ENCODE measurements at regions not wholly inside any gene's neighbourhood (a gene's known extent, or its start where the extent isn't known, plus 50 kb on each side); places are given as distances from the start of the nearest gene placed in this dataset.
"Not testable (repeated sequence)": the region's sequence is repeated elsewhere in the genome, so short reads cannot be mapped to it uniquely, and the experiment has no call there.

DNA sequence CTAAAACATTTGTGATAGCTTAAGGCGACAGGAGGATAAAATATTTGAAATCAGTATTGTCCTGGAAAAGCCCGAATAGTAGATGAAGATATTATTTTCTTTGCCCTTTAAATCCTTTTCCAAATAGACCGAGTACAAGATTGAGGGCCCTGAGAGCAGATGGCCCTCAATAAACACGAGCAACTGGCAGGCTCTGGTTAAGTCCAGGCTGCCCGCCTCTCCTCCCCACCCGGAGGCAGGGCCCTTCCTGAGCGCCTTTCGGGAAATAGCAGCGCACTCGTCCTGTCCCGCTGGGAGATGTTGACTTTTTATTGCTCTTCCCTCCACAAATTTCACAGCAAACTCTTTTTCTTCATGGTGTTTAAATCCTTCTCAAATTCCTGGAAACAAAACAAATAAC is 50.8 kb upstream of the MAX start:
- DNase-seq = no peak

DNA sequence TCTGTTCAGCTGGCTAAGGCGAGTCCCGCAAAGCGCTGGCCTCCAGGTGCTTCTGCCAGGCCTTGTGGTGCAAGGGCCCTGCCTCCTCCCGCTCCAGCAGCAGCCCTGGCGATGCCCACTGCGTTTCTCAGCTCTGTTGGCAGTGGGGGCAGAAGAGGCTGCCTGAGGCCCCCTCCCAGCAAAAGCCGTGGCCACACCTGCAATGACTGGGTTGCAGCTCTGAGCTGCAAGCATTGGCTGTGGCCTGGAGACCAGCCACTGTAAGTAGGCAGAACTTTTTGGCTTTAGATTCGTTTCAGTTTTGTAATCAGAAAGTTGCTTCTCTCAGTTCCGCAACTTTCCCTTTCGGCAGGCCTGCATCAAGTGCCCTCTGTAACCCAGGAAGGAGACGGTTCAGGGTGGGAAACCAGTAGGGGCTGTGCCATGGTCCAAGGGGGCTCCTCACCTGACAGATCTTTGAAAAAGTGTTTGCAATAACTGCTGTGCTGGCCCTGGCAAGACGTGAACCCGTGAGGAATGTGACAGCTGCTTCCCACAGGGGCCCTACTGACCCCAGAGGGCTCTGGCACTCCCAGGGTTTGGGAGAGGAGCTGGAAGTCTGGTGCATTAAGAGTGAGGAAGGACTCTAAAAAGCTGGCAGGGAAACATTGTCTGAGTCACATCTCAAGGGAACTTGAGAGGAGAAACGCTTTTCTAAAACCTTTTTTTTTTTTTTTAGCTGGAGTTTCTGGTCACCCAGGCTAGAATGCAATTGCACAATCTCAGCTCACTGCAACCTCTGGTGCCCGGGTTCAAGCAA is 54.5 kb upstream of the MAX start:
- DNase-seq = no peak

DNA sequence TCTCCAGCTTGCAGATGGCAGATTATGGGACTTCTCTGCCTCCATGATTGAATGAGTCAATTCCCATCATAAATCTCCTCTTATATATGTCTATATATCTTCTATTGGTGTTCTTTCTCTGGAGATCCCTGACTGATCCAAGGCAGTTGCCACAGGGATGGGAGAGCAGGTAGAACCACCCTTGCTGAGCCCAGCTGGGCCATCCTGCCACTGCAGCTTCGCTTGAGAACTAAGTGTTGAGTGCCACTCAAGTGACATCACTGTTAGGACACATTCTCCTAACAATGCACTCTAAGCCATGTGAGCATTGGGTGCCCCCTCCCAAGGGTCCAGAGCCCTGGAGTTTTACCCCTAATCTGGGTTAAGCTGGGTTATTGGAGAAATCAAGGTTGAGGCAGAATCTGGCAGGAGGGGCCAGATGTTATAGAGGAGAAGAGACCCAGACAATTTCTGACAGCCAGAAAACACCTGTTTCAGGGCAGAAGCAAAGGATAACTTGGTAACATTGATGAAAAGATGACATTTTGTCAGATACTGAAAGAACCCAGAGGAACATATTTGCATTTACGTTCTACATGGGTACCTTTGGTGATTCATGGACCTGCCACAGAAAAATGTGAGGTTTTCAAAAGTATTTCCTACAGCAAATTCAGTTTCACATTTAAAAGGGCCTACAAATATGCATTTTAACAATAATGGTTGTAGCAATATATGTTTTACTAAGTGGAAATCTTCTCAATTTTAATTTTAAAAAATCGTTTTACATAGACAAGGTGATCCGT is 57.2 kb upstream of the MAX start:
- no peak for DNase-seq

DNA sequence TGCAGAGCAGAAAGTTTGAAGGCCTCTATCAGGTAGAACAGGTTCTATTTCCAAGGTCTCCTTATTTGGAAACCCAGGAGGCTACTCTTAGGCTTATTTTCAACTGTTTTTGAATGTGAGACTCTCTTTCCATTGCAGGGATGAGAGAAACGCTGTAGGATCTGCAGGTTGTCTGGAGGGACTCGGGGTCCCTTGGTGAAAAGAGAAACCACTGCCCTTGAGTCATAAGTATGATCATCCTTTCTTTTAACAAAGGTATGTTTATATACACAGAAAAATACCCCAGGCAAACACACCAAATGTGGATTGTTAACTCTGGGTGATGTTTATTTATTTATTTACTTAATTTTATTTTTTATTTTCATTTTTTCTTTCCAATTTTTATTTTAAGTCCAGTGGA is 57.8 kb upstream of the MAX start:
- DNase-seq = no peak

DNA sequence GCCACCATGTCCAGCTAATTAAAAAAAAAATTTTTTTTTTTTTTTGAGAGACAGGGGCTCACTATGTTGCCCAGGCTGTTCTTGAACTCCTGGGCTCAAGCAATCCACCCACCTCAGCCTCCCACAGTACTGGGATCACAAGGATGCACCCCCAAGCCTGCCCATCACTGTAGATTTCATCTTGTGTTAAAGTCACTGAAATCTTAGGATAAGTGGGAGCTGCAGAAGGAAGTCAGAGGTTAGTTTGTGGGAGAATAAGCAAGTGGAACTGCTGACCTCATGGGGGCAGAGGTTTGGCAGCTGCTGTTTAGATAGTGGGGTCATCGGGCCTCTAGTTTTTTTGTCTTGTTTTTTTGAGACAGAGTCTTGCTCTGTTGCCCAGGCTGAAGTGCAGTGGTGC is 59.7 kb upstream of the MAX start:
- DNase-seq = no peak

DNA sequence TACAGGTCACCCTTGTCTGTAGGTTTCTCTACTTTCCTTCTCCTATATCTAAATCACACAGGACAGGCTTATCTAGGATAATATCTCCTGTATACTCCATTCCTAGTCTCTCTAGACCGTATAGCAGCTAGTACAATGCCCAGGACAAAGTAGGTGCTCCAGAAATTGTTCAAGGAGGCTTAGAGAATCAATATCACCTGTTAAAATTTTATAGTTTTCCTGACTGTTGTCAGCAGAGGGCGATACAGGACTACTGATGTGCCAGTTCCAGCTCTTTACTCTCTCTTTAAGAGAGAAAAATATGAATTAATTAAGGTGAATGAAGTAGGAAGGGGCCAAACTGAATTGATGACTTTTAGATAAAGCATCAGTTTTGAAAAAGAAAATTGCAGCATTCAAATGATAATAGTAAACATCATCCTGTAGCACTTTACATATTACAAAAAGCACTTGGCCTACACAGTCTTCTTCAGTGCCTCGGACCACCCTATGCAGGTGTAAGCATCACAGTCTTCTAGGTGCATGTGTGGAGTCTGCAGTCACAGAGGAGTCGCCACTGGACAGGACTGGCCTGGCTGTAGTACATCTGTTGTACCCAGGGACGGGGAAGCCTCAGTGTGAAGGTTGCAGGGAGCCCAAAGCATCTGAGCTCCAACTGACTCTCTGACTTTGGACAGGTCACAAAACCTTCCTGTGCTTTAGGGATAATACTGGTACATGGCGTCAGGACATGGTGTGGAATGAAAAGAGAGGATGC is 61.9 kb upstream of the MAX start:
- peak; percentile 51 for DNase-seq

DNA sequence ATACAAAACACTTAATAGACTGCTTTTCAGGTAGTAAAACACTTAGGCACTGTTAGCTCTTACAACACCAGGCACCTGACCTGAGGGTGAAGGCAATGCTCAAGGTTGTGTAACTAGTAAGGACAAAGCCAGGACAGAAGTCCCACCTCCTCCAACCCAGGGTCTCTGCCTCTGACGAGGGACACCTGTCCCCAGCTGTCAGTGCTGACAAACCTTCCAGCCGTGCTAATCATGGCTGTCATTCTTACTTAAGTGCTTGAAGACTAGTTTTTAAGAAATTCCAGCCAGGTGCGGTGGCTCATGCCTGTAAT is 62.5 kb upstream of the MAX start:
- DNase-seq = no peak

DNA sequence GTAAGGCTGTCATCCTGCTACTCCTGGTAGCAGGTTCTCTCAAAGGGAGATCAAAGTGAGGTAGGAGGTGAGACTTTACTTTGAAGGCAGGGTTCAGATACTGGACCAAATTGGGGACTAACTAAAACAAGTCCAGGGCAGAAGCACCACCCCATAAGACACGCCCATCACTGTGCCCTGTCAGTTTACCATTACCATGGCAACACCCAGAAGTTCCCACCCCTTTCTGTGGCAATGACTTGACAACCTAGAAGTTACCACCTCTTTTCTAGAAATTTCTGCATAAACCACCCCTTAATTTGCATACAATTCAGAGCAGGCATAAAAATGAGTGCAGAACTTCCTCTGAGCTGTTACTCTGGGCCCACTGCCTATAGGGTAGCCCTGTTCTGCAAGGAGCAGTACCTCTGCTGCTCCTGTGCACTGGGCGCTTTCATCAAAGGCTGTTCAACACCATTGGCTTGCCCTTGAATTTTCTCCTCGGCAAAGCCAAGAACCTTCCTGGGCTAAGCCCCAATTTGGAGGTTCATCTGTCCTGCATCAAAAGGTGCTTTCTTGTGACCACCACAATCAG is 64.8 kb upstream of the MAX start:
- no peak for DNase-seq

DNA sequence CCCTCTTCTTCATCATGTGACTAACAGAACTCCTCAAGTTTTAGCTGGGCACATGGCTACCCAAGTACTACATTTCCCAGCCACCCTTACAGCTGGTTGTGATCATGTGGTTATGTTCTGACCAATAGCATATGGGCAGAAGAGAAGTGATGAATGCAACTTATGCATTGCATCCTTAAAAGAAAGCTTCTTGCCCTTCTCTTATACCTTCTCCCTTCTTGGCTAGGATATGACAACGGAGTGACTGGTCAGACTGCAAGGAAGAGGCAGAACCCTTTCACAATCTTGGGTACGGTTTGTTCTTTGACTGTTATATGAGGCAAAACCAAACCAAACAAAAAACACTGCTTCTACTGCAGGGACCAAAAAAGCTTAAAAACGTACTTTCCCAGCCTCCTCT is 66.5 kb upstream of the MAX start:
- no peak for DNase-seq

DNA sequence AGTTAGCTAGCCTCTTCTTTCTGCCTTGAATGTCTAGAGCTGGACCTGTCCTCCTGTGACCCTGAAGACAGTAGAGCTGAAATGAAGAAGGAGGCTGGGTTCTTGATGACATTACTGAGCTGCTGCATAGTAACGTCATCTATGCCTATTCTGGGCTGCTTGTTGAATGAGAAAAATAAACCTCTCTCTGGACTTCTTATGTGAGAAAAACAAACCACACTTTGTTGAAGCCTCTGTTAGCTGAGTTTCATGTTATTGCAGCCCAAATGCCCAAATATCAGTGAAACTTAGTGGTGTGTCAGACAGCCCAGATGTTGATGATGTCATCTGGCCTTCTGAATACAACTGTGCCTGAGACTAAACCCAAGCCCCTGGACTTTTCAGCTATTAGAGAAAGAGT is 67.0 kb upstream of the MAX start:
- DNase-seq = no peak

DNA sequence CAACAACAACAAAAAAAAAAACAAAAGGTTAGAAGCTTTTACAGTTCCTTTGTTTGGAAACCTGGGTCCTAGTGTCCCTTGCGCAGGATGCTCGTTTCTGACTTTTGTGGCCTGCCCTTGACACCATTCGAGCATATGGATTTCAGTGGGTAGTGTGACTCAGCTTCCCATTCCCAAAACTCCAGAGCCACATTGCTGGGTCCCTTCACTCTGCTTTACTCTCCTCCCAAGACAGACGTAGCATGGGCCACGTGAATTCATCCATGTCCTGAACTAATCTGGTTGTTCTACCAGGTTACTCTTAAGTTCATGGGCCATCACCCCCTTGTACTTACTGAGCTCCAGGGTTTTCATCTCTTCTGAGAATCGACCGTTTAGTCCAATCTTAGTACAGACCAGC is 68.0 kb upstream of the MAX start:
- no peak for DNase-seq

DNA sequence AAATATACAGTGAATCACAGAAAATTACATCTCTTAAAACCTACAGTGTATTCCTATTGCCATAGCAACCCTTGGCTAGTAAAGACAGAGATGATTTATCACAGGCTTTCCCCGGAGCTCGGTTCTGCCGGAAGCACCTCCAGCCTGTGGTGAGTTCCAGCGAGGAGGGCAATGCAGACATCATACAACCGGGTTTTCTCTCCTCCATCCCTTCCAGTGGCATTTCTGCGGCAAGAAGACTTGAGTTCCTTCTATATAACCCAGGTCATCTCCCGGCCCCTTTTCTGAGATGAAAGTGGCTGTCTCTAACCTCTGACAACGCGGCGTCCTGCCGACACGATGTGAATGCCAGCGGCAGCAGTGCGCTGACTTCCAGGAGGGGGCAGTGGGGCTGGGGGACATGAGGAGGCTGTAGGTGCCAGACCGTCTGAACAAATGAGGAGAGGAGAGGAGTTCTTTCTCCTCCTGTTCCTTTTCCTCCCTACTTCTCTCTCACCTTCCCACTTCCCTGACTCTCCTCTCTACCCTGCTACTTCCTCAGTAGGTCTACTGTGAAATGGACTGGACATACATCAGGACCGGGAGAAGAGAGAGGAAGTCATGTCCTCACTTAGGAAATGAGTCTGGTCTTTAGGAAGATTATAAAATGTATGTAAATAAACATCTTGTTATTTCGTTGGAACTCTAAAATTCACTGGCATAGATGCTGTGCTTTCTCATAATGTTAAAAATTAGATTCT is 68.6 kb upstream of the MAX start:
- no peak for DNase-seq

DNA sequence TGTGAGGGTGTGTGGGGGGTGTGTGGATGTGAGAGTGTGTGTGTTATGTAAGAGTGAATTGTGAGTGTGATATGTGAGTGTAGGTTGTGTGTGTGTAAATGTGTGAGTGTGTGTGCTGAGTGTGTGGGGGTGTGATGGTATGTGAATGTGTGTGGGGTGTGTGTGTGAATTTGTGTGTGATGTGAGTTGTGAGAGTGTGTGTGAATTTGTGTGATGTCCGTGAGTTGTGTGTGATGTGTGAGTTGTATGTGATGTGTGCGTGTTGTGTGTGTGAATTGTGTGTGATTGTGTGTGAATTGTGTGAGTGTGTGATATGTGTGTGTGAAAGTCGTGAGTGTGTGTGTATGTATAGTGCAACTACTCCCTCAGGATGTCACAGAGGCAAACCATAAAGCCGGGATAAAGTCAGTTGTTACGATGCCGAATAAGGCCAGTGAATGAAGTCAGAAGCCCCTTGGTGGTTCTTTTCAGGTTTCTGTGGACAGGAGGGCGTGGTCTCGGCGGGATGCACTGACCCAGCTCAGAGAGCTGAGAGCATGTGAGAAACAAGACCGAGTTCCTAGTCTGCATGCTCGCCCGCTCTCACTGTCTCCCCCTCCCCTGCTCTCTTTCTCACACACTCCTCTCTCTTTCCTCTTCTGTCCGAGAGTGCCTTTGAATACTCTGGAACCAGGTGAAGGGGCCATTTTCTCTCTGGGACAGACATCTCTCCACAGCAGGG is 71.8 kb upstream of the MAX start:
- DNase-seq = no peak

DNA sequence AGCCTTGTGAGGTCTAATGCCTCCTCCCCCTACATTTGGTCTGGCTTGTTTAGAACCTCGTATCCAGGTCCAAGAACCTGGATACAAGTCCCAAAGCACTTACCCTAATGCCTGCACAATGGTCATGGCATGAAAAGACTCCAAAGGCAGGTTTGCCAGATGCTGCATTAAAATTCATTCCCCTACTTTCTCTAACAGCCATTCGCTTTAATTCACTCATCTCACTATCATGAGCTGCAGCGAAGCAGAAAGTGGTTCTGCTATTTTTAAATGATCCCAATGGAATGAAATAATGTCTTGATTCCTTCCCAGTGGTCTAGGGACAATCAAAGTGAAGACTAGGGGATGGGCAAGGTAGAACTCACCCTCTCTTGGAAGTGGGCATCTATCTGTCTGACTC is 72.5 kb upstream of the MAX start:
- DNase-seq = no peak

DNA sequence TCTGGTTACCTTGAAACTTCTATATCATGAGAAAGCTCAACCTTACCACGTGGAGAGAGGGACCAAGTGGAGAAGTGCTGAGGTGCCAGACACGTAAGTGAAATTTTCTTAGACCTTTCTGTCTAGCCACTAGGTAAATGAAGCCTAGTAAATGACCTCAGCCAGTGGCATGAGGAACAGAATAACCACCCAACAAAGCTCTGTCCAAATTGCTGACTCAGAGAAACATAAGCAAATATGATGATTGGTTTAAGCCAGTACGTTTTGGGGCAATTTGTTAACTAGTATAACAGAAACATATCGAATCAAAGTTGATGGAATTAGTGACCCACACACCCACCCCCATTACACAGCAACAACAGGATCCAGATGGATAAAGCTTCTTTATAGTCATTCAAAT is 75.2 kb upstream of the MAX start:
- DNase-seq = no peak

DNA sequence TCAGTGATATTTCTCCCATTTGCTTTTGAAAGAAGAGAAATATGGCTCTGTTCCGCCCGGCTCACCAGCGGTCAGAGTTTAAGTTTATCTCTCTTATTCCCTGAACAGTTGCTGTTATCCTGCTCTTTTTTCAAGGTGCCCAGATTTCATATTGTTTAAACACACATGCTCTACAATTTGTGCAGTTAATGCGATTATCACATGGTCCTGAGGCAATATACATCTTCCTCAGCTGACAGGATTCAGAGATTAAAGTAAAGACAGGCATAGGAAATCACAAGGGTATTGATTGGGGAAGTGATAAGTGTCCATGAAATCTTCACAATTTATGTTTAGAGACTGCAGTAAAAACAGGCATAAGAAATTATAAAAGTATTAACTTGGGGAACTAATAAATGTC is 76.9 kb upstream of the MAX start:
- DNase-seq = not testable (repeated sequence)

DNA sequence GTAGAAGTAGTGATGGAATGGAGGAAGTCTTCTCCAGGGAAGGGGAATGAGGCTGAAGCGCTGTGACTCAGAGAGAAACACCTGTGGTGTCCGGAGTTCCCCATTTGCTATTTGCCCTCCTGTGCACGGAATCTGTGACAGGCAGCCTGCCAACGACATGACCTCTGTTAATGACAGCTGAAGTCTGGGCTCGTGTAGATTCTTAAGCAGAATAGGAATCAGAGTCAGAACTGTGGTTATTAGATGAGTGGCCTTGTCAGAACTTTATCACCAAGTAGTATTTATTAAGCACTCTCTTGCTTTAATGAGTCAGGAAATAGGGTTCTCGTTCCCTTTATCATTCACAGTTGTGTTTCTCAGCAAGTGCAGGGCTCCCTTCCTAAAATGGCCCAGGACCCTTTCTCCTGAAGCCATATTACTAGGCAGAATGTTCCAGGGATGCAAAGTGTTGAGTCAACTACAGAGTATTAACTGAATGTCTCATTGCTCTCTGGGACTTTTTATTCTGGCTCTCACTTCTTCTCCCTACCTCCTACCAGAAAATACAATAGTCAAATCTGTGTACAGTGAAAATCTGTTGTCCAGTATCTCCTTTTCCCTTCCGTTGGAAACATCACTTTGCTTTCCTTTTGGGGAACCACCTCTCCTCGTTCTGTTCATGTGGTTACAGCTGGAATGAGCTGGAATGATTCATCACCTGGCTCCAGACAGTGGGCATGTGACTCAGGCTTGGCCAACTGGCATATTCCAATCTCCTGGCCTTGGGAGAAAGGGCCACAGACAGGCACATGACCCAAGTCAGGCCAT is 77.8 kb upstream of the MAX start:
- DNase-seq = no peak

DNA sequence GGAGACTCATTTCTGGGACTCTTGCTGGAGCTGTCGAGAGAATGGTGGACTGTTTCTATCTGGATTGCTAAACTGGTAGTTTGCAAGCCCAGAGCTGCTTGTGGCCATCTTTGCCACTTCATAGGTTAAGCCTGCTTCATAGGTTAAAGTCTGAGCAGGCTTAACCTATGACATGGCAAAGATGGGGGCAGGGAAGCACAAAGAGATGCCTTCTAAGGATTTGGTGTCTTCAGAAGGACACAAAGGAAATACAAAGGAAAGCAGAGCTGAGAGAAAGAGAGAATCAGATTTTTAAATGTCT is 78.4 kb upstream of the MAX start:
- DNase-seq = no peak

DNA sequence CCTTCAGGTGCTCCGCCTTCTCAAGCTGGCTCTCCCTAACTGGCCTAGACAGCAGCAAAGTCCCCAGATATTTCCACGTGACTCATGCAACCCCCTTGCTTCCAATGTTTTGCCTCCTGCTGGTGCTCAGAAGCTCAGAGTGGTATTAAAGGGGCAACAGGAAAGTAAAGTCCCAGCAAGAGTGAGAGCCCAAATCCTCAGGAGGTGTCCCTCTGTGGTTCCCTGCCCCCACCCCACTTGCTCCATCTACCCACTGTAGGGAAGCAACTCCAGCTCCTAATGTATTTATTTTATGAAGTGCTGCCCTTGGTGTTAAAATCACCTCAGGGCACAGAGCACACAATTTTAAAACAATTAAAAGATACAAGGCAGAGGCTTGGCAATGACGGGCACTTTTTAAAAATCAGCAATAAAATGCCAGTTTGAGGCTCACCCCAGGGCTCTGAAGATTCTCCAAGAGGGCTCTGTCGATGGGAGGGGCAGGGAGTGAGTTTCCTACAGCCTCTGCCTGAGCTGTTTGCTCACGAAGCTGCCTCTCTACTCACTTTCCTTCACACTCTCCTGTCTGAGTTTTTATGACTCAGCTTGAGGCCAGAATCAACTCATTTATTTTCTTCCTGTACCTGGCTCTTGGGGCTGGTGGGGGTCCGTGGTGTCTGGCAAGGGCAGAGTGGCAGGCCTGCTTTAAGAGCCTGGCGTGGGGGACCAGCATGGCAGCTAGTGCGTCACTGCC is 81.9 kb upstream of the MAX start:
- DNase-seq = no peak

DNA sequence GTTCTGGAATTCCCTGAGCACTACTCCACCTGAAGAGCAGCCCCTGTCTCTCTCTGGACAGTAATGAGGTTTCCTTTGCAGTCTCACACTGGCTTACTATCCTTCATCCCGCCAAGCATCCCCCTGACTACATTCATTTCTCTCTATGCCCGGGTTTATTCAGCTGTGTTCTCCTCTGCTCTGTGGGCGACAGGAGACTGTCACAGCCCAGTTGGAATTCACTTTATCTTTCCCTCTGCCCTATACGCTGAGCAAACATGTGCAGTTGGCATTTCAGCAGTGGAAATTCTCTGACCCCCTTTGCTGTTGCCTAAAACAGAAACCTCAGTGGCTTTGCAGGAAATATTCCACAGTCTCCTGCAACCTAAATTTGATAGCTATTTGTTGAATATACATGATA is 83.5 kb upstream of the MAX start:
- no peak for DNase-seq

DNA sequence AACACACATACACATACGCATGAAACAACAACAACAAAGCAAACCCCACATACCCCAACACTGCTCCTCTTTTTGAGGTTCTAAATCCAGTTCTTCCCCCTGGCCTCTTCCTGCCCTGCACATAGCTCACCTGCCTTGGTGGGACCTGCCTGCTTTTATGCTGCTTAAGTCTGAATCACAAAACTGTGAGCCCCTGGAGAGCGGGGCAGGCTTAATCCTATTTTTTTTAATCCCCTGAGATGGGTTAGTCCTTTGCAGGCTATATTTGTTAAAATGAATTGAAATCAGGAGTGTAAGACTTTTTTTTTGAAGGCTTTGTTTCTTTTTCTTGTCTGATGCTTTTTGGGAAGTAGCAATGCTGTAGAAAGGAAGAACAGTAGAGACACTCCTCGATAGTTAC is 84.6 kb upstream of the MAX start:
- DNase-seq = no peak

Data from NCI-H187 treated with DMSO at 0.1 percent for 48 hours (cell line).